H1 (cell line): ENCODE measurements at regions not wholly inside any gene's neighbourhood (a gene's known extent, or its start where the extent isn't known, plus 50 kb on each side); places are given as distances from the start of the nearest gene placed in this dataset.

Source experiments
- CTCF ChIA-PET: fragments of 300-600 bp; sonication (Branson Sonifier 250); formaldehyde crosslinking; loops from one replicate; lab custom pipeline; 2021; ENCODE audit not compliant: partially characterized antibody; lab: Charles Lee
- POLR2A ChIA-PET: fragments of 300-600 bp; sonication (Branson Sonifier 250); formaldehyde crosslinking; loops from one replicate; lab custom pipeline; 2021; ENCODE audit warnings: inconsistent platforms; ENCODE audit not compliant: partially characterized antibody; lab: Charles Lee
- DNase-seq, 2 experiments: peaks; one replicate each; pipeline versions ENCODE4 v3.0.0 to v3.0.0-alpha.2; 2010 to 2022; ENCODE audit warnings: low spot score in 2 of 2, low read depth in 1 of 2, mixed read lengths in 1 of 2
- FAIRE-seq: peaks from 2 replicates; lab custom pipeline; 2011; peaks lifted over from hg19 to GRCh38; lab: Jason Lieb, UNC
- H2AFZ ChIP-seq: 2 replicates; pipeline ENCODE4 v1.8.1; 2012; ENCODE audit warnings: low read length, inconsistent platforms
- H2AK5ac ChIP-seq: 2 replicates; pipeline ENCODE4 v1.6.1; 2013; ENCODE audit warnings: low read depth, low read length
- H2BK120ac ChIP-seq: replicated peaks from 2 replicates; pipeline ENCODE3; 2013; ENCODE audit warnings: low read depth, low read length, inconsistent platforms
- H2BK12ac ChIP-seq: 2 replicates; pipeline ENCODE4 v1.6.1; 2013; ENCODE audit warnings: low read depth, low read length
- H2BK15ac ChIP-seq: 2 replicates; pipeline ENCODE4 v1.6.1; 2013; ENCODE audit warnings: low read length
- H2BK20ac ChIP-seq: 2 replicates; pipeline ENCODE4 v1.6.1; 2013; ENCODE audit warnings: low read length
- H2BK5ac ChIP-seq: 2 replicates; pipeline ENCODE4 v1.6.1; 2013; ENCODE audit warnings: low read depth, low read length
- H3K14ac ChIP-seq: 2 replicates; pipeline ENCODE4 v1.6.1; 2013; ENCODE audit warnings: inconsistent platforms; ENCODE audit not compliant: insufficient read length
- H3K18ac ChIP-seq: 2 replicates; pipeline ENCODE4 v1.6.1; 2013; ENCODE audit warnings: low read length; ENCODE audit errors: extremely low read depth
- H3K23ac ChIP-seq: 2 replicates; pipeline ENCODE4 v1.6.1; 2013; ENCODE audit warnings: inconsistent platforms; ENCODE audit not compliant: insufficient read length
- H3K23me2 ChIP-seq: 2 replicates; pipeline ENCODE4 v1.6.1; 2013; ENCODE audit warnings: low read depth, low read length
- H3K27ac ChIP-seq: 2 replicates; pipeline ENCODE4 v1.6.1; 2011; ENCODE audit warnings: low read depth, low read length, inconsistent platforms
- H3K27me3 ChIP-seq, 4 experiments: replicated peaks in 1 of 4; 1 replicate in 1 of 4; 2 replicates in 3 of 4; pipeline versions ENCODE4 v1.6.1 to v1.8.1; 2011 to 2013; ENCODE audit warnings: low read length in 3 of 4, mild to moderate bottlenecking in 3 of 4, inconsistent platforms in 2 of 4, mixed read lengths in 2 of 4, moderate library complexity in 1 of 4; ENCODE audit not compliant: control insufficient read depth in 3 of 4, insufficient read depth in 3 of 4; ENCODE audit errors: extremely low read depth in 1 of 4
- H3K36me3 ChIP-seq, 4 experiments: 2 replicates each; pipeline versions ENCODE4 v1.6.1 to v1.8.1; 2011 to 2013; ENCODE audit warnings: mild to moderate bottlenecking in 4 of 4, low read length in 3 of 4, moderate library complexity in 2 of 4, control low read depth in 1 of 4, inconsistent platforms in 1 of 4; ENCODE audit not compliant: insufficient read depth in 4 of 4, control insufficient read depth in 2 of 4
- H3K4ac ChIP-seq: replicated peaks from 2 replicates; pipeline ENCODE3; 2013; ENCODE audit warnings: low read length, low read depth, mixed read lengths, inconsistent platforms; ENCODE audit not compliant: insufficient read length
- H3K4me1 ChIP-seq, 4 experiments: replicated peaks in 1 of 4; 1 replicate in 1 of 4; 2 replicates in 3 of 4; pipeline versions ENCODE4 v1.6.1 to v1.8.1; 2011 to 2013; ENCODE audit warnings: low read length in 3 of 4, inconsistent platforms in 2 of 4, mixed read lengths in 1 of 4; ENCODE audit not compliant: insufficient read depth in 4 of 4, control insufficient read depth in 3 of 4
- H3K4me2 ChIP-seq, 2 experiments: 2 replicates each; pipeline versions ENCODE4 v1.6.1 to v1.8.1; 2011 to 2013; ENCODE audit warnings: low read depth in 2 of 2, low read length in 2 of 2, control low read depth in 1 of 2, inconsistent platforms in 1 of 2, mild to moderate bottlenecking in 1 of 2; ENCODE audit not compliant: insufficient read depth in 1 of 2
- H3K4me3 ChIP-seq, 4 experiments: fragments of 200-600, 300-600 bp in 1 of 4; sonication (generic), shearing (Covaris generic), sonication (Bioruptor Twin) in 1 of 4; 2 replicates each; pipeline versions ENCODE4 v1.5.1 to v1.8.1; 2011 to 2016; ENCODE audit warnings: low read length in 4 of 4, low read depth in 3 of 4, control low read depth in 2 of 4, inconsistent platforms in 2 of 4, mild to moderate bottlenecking in 2 of 4, mixed read lengths in 1 of 4, moderate library complexity in 1 of 4; ENCODE audit not compliant: insufficient read depth in 2 of 4; ENCODE audit errors: extremely low read depth in 1 of 4
- H3K56ac ChIP-seq: replicated peaks from 2 replicates; pipeline ENCODE3; 2013; ENCODE audit warnings: low read depth, mild to moderate bottlenecking, mixed read lengths, low read length, inconsistent platforms; ENCODE audit not compliant: insufficient read length
- H3K79me1 ChIP-seq: 2 replicates; pipeline ENCODE4 v1.6.1; 2013; ENCODE audit warnings: low read depth, low read length, control low read depth
- H3K79me2 ChIP-seq, 2 experiments: 2 replicates each; pipeline versions ENCODE4 v1.6.1 to v1.8.1; 2012 to 2013; ENCODE audit warnings: low read length in 2 of 2, mild to moderate bottlenecking in 2 of 2, inconsistent platforms in 1 of 2; ENCODE audit not compliant: insufficient read depth in 2 of 2, control insufficient read depth in 1 of 2
- H3K9ac ChIP-seq, 4 experiments: replicated peaks in 1 of 4; 1 replicate in 1 of 4; 2 replicates in 3 of 4; pipeline versions ENCODE4 v1.6.1 to v1.8.1; 2011 to 2013; ENCODE audit warnings: low read depth in 3 of 4, low read length in 3 of 4, control low read depth in 2 of 4, mild to moderate bottlenecking in 2 of 4, moderate library complexity in 2 of 4, inconsistent platforms in 1 of 4; ENCODE audit errors: extremely low read depth in 1 of 4
- H3K9me3 ChIP-seq, 2 experiments: 2 replicates each; pipeline versions ENCODE4 v1.6.1 to v1.8.1; 2012 to 2013; ENCODE audit warnings: mild to moderate bottlenecking in 2 of 2, moderate library complexity in 2 of 2, control low read depth in 1 of 2, inconsistent platforms in 1 of 2, low read depth in 1 of 2, low read length in 1 of 2, mixed read lengths in 1 of 2; ENCODE audit not compliant: insufficient read depth in 2 of 2
- H4K20me1 ChIP-seq, 2 experiments: replicated peaks in 1 of 2; 2 replicates each; pipeline versions ENCODE3 to v1.8.1; 2011 to 2013; ENCODE audit warnings: inconsistent platforms in 2 of 2, low read length in 2 of 2, mild to moderate bottlenecking in 1 of 2; ENCODE audit not compliant: insufficient read depth in 2 of 2, control insufficient read depth in 1 of 2
- H4K5ac ChIP-seq: 2 replicates; pipeline ENCODE4 v1.6.1; 2013; ENCODE audit warnings: low read length, low read depth, mixed read lengths, inconsistent platforms; ENCODE audit not compliant: insufficient read length
- H4K8ac ChIP-seq: 2 replicates; pipeline ENCODE4 v1.8.0; 2013; ENCODE audit warnings: mild to moderate bottlenecking, moderate library complexity, low read length, inconsistent platforms; ENCODE audit not compliant: insufficient read depth; ENCODE audit errors: extremely low read depth
- H4K91ac ChIP-seq: replicated peaks from 2 replicates; pipeline ENCODE3; 2013; ENCODE audit warnings: low read length, mixed read lengths, inconsistent platforms; ENCODE audit not compliant: insufficient read length
- WGBS, 2 experiments: shearing (Covaris generic) in 1 of 2; methylation state at CpG; one replicate each; pipeline versions ENCODE4 v1.1.6 to v1.1.7; 2013 to 2015; ENCODE audit warnings: low lambda C conversion rate in 2 of 2, mixed read lengths in 2 of 2, inconsistent platforms in 1 of 2, low coverage in 1 of 2, missing lambda C conversion rate in 1 of 2; ENCODE audit not compliant: insufficient replicate concordance in 2 of 2, insufficient coverage in 1 of 2, insufficient read length in 1 of 2; ENCODE audit errors: extremely low coverage in 1 of 2, missing lambda C conversion rate in 1 of 2; 5-methylcytosine and 5-hydroxymethylcytosine counted together
- TF ChIP-seq, protein P1 (sequence below): IDR thresholded peaks from 2 replicates; pipeline ENCODE4 v1.6.1; 2011; ENCODE audit warnings: low read length, improper control_type of control experiment

DNA sequence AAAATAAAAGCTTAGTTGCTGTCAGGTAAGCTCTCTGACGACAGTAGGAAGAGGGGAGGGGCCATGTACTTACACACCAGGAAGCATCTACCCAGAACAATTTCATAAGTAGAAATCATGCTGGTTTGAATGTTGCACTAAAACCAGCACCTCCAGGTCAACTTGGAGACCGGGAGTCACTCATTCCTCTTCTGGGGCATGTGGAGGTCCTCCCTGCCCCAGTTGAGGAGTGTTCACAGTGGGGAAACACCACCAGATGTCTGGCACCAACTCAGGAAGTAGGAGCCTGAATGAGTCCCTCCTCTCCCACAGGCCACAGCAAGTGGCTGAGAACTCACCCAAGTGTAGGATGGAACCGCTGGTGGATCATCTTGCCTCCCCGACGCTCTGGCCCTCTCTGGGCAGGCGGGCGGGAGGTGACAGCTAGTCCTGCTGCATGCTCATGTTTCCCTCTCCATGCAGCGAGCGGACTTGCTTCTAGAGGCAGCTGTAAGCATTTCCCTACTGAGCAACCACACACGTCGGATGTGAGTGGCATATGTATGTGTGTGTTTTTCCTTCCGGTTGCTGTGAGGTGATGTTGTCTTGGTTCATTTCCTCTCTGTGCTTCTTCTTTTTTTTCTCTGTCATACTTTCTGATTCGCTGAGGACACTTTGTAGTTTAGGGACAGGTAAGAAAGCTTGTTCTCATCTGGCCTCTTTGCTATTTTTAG, 149.5 kb upstream of the NEDD9 start:
- CTCF ChIA-PET = interaction anchor here (1.0 to 2.3 kb wide), 5 partner anchors 12 to 140 kb away, joined by 3 to 6 read pairs (median 5); no protein-coding TSS in a partner anchor
- Histone ChIP-seq H3K27me3 (no peaks in the 10 kb centered on the region), H3K27ac (no peak overlapping the region), H3K79me1 (no peaks in the 10 kb centered on the region), H2BK15ac (peak overlapping the region; percentile 83; the same call in 1 of the 2 replicates), H2BK12ac (no peak overlapping the region), H2BK5ac (0 out of 2 replicates have a peak overlapping the region, but pooled peaks have one; percentile 1), H3K18ac (0 out of 2 replicates have a peak overlapping the region, but pooled peaks have one; percentile 9), H4K91ac (no peak overlapping the region), H3K4me3 (no peak overlapping the region), H4K20me1 (no peaks in the 10 kb centered on the region), H2AK5ac (no peak overlapping the region), H3K23ac (no peak overlapping the region), H3K4ac (no peak overlapping the region), H3K36me3 (no peaks in the 10 kb centered on the region), H3K14ac (no peak overlapping the region), H3K9ac (no peak overlapping the region), H3K56ac (no peak overlapping the region), H3K23me2 (no peaks in the 10 kb centered on the region; the same call in 1 of the 2 replicates), H4K5ac (no peak overlapping the region), H2AFZ (peak overlapping the region; percentile 71; the same call in 1 of the 2 replicates), H3K79me2 (no peaks in the 10 kb centered on the region), H2BK120ac (no peak overlapping the region), H4K8ac (0 out of 2 replicates have a peak overlapping the region, but pooled peaks have one; percentile 0), H2BK20ac (no peak overlapping the region), H3K4me2 (no peak overlapping the region), H3K4me1 (no peaks in the 10 kb centered on the region), H3K9me3 (peaks cover 0 to 3% of the 10 kb centered on the region in 2 experiments; a peak in 1 of 4 replicates)
- DNase-seq = no peak
- 88% methylated on average over 13 of the region's 13 CpGs; no CpG with 5 or more reads in 1 of the 2 experiments for WGBS, 2 experiments
- POLR2A ChIA-PET = no interaction called here
- no peak for FAIRE-seq
- TF ChIP-seq, protein P1, sequence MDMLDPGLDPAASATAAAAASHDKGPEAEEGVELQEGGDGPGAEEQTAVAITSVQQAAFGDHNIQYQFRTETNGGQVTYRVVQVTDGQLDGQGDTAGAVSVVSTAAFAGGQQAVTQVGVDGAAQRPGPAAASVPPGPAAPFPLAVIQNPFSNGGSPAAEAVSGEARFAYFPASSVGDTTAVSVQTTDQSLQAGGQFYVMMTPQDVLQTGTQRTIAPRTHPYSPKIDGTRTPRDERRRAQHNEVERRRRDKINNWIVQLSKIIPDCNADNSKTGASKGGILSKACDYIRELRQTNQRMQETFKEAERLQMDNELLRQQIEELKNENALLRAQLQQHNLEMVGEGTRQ = no peak
